OCI-LY3 (cell line): ENCODE measurements at regions not wholly inside any gene's neighbourhood (a gene's known extent, or its start where the extent isn't known, plus 50 kb on each side); places are given as distances from the start of the nearest gene placed in this dataset.

Experiments
- H2AFZ ChIP-seq: fragments of 200-600, 300-600 bp; shearing (Covaris generic); 2 replicates; pipeline ENCODE4 v1.6.0; 2014; ENCODE audit warnings: antibody characterized with exemption, low read depth, low read length
- H3K27ac ChIP-seq: fragments of 200-600, 300-600 bp; sonication (generic); 2 replicates; pipeline ENCODE4 v1.5.1; 2014; ENCODE audit warnings: mild to moderate bottlenecking, low read length, moderate library complexity, mixed read lengths
- H3K27me3 ChIP-seq: fragments of 200-600, 300-600 bp; sonication (generic); 2 replicates; pipeline ENCODE4 v1.6.1; 2014; ENCODE audit warnings: low read depth, low read length, mixed read lengths
- H3K36me3 ChIP-seq: fragments of 200-600, 300-600 bp; sonication (generic); replicated peaks from 2 replicates; pipeline ENCODE3; 2014; ENCODE audit warnings: low read depth, low read length, mixed read lengths
- H3K4me1 ChIP-seq: fragments of 300-600, 200-600 bp; sonication (generic); 2 replicates; pipeline ENCODE4 v1.6.1; 2014; ENCODE audit warnings: low read length, mixed read lengths
- H3K4me2 ChIP-seq: fragments of 200-600, 300-600 bp; sonication (generic); 2 replicates; pipeline ENCODE4 v1.6.1; 2014; ENCODE audit warnings: low read length, mixed read lengths
- H3K4me3 ChIP-seq: fragments of 300-600, 200-600 bp; sonication (generic); 2 replicates; pipeline ENCODE4 v1.5.1; 2014; ENCODE audit warnings: antibody characterized with exemption, mild to moderate bottlenecking, low read length, moderate library complexity
- H3K79me2 ChIP-seq: fragments of 300-600, 200-600 bp; shearing (Covaris generic); 2 replicates; pipeline ENCODE4 v1.6.1; 2014; ENCODE audit warnings: mild to moderate bottlenecking, low read length, mixed read lengths
- H3K9ac ChIP-seq: fragments of 300-600, 200-600 bp; shearing (Covaris generic); 2 replicates; pipeline ENCODE4 v1.6.0; 2014; ENCODE audit warnings: mild to moderate bottlenecking, low read length, moderate library complexity
- H3K9me3 ChIP-seq: fragments of 200-600, 300-600 bp; shearing (Covaris generic); 2 replicates; pipeline ENCODE4 v1.6.1; 2014; ENCODE audit warnings: low read length, mixed read lengths; ENCODE audit not compliant: insufficient read depth
- H4K20me1 ChIP-seq: fragments of 200-600, 300-600 bp; sonication (generic); 2 replicates; pipeline ENCODE4 v1.6.1; 2016; ENCODE audit warnings: low read length, mixed read lengths; ENCODE audit not compliant: insufficient read depth
- CTCF ChIP-seq: fragments of 200-600, 300-600 bp; sonication (generic); IDR thresholded peaks from 2 replicates; pipeline ENCODE4 v1.5.1; 2014; ENCODE audit warnings: antibody characterized with exemption, low read length, low read depth
- EZH2phosphoT487 ChIP-seq: fragments of 200-600 bp; shearing (Covaris generic); IDR thresholded peaks from 2 replicates; pipeline ENCODE4 v1.6.1; 2018; ENCODE audit warnings: antibody characterized with exemption, mixed run types, low read depth

GRCh38 chr3:193989186-193989585 lies 146.8 kb upstream of the HES1 start:
- Histone ChIP-seq H3K27me3 (peaks cover 18% of the 10 kb centered on the region), H3K27ac (no peak overlapping the region)

GRCh38 chr3:193991666-193992424 lies 144.1 kb upstream of the HES1 start:
- H3K27me3 ChIP-seq: peaks cover 23% of the 10 kb centered on the region

More at GRCh38 chr3:193989186-193989585, 146.8 kb upstream of the HES1 start:
- TF ChIP-seq CTCF: no peak
- TF ChIP-seq EZH2phosphoT487: no peak
- Histone ChIP-seq H3K4me1 (no peaks in the 10 kb centered on the region), H3K9ac (no peak overlapping the region), H3K79me2 (no peaks in the 10 kb centered on the region), H3K36me3 (no peaks in the 10 kb centered on the region), H4K20me1 (no peaks in the 10 kb centered on the region), H3K4me3 (no peak overlapping the region), H3K4me2 (no peak overlapping the region), H3K9me3 (no peaks in the 10 kb centered on the region), H2AFZ (no peak overlapping the region)

GRCh38 chr3:193992425-193993037 lies 143.4 kb upstream of the HES1 start:
- no peak for TF ChIP-seq CTCF
- H3K79me2 ChIP-seq: no peaks in the 10 kb centered on the region
- H3K4me3 ChIP-seq: no peak overlapping the region
- H3K4me1 ChIP-seq: no peaks in the 10 kb centered on the region
- no peak overlapping the region for H3K9ac ChIP-seq
- H3K4me2 ChIP-seq: no peak overlapping the region
- H3K27me3 ChIP-seq: peaks cover 27% of the 10 kb centered on the region
- no peaks in the 10 kb centered on the region for H3K36me3 ChIP-seq
- H2AFZ ChIP-seq: no peak overlapping the region
- no peaks in the 10 kb centered on the region for H4K20me1 ChIP-seq
- no peaks in the 10 kb centered on the region for H3K9me3 ChIP-seq
- no peak overlapping the region for H3K27ac ChIP-seq

More at GRCh38 chr3:193991666-193992424, 144.1 kb upstream of the HES1 start:
- Histone ChIP-seq H3K4me1 (no peaks in the 10 kb centered on the region), H3K36me3 (no peaks in the 10 kb centered on the region), H3K9ac (no peak overlapping the region), H3K9me3 (no peaks in the 10 kb centered on the region), H3K27ac (no peak overlapping the region), H3K4me2 (no peak overlapping the region), H4K20me1 (no peaks in the 10 kb centered on the region), H3K4me3 (no peak overlapping the region), H3K79me2 (no peaks in the 10 kb centered on the region), H2AFZ (no peak overlapping the region)
- no peak for TF ChIP-seq EZH2phosphoT487

- Histone ChIP-seq H3K9ac (no peak overlapping the region), H3K4me1 (no peaks in the 10 kb centered on the region), H2AFZ (no peak overlapping the region), H4K20me1 (no peaks in the 10 kb centered on the region), H3K79me2 (no peaks in the 10 kb centered on the region), H3K4me3 (no peak overlapping the region), H3K9me3 (no peaks in the 10 kb centered on the region), H3K36me3 (no peaks in the 10 kb centered on the region), H3K27ac (no peak overlapping the region), H3K27me3 (peaks cover 28% of the 10 kb centered on the region), H3K4me2 (no peak overlapping the region)
- TF ChIP-seq EZH2phosphoT487 (no peak), CTCF (no peak)
These were observed 139.7 kb upstream of the HES1 start for GRCh38 chr3:193996221-193996620.
